ENCODE measurements at regions not wholly inside any gene's neighbourhood (a gene's known extent, or its start where the extent isn't known, plus 50 kb on each side); places are given as distances from the start of the nearest gene placed in this dataset.

DNA sequence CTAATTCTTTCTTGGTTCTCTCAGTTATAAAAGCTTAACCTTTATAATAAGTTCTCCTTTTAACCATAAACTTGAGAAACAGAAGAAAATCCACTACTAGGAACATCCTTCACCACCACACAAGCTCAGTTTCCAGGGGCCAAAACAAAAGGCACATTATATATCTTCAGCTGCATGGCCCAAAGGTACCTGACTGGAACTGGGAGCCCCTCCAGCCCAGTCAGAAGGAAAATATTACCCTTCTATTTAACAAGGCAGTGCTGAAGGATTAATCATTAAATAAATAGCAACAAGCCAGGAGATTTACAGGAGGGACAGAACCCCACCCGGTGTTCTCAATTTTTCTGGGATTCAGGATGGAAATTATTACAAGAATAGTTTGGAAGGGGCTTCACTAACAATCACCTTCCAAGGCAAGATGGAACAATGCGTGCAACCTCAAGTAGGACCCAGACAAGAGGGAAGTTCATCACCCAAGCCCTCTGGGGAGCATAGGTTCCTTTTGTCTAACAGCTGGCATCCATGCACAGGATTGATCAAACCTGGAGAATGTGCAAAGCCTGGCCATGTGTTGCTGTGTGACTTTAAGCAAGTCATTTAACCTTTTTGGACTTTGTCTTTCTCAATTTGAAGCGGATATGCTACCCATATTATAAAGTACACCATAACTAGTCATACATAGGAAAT, 159.6 kb upstream of the SETBP1 start:
- DNase-seq, result no peak

DNA sequence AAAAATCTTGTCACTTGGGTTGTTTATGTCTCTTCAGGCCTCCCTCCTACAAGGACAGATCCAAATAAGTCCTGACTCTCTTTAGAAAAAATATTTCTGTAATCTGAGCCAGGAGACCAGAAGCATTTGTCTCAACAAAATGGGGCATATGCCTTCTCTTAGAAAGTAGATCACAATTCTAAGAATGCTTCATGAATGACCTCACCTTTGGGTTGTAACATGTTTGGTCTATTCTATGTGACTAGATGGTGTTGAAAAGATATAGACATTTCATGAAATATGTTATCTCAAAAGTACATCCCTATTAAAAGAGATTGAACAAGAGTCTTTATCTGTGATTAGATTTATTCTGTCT, 159.0 kb upstream of the SETBP1 start:
- DNase-seq, result no peak

DNA sequence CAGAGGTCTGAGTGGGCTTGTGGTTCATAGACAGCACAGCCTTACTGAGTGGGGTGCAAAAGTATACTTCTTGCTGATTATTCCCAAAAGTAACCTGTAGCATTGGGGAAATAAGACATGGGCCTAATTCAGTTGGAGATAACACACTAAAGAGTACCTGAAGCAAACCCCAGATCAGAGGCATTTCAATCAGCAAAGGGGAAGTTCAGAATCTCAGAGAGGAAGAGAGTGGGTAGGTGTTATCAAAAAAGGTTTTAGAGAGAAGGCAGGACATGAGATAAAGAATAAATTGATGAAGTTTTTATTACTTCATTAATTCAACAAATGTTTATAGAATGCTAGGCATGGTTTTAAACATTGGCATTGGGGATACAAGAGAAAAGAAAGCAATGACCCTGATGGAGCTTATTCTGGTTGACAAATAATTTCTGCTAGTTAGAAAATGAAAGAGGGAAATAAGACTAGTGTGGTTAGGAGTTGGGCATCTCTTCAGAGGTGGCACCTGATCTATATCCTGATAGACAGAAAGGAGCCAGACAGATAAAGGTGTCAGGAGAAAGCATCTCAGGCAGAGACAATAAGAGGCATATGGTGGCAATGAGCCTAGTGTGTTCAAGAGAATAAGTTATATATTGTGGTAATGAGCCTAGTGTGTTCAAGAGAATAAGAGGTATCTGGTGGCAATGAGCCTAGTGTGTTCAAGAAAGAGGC, 153.8 kb upstream of the SETBP1 start:
- DNase-seq, result no peak

DNA sequence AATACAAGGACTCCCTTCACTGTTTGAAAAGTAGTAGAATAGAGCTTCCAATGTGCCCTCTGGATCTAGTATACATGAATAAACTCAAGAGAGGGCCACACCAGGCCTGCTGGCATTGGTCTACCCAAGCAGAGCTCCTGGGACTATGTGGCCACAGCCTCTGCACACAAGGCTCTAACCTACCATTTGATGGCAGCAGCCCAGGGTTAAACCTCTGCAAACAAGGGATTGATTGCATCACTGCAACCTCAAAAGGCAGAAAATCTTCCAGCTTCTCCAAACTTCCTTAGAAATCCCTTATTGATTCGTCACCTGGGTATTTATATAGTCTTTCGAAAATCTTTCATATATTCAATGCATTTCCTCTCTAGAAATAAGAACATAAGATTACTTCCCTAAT, 147.6 kb upstream of the SETBP1 start:
- no peak for DNase-seq

DNA sequence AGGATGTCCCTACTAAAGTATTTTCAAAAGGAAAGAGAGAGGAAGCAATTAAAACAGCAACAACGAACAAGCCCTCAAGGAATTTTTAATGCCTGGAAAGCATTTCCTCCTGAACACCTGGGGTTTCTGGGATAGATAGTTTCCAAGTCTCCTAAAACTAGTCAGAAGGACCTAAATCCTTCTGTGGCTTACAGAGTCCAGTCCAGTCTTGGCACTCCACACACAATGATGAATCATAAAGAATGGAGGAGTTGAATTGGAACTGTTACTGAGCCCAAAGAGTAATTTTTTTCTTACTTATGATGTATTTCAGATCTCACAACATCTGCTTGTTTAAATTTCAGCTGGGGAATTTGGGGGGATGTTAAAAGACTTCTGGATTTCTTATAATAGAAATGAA, 144.6 kb upstream of the SETBP1 start:
- DNase-seq, result no peak

DNA sequence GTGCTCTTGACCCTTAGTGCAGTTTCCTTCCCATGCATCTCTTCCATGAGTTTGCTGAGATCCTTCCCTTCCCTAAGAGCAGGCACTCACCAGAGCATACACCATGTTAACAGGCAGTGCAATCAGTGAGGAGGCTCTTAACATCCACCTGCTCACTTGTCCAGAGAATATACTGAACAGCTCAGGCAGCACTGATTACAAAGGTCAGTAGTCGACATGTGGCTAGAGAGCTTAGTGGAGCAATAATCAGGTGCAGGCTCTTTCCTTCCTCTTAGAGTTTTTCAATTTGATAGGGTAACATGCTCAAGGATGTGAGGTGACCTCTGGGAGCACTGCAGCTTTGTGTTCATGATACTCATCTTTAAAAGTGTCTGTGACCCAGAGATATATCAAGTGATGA, 144.1 kb upstream of the SETBP1 start:
- DNase-seq, result no peak

DNA sequence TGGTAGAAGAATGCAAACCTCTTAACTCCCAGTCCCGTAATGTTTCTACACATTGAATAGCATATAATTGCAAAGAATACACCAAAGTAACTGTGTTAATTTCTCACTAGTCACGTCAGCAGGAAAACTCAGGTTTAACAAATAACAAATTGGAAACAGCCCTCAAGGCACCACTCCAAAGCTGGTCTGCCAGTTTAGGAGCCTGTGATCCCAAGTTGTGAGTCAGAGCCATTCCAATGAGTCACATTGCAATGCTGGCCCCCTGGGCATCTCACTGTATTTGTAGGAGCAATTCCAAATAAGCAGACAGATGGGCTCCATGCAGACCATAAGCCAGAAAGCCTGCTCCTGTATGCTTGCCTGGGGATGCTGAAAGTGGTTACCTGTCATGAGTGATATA, 143.2 kb upstream of the SETBP1 start:
- no peak for DNase-seq

DNA sequence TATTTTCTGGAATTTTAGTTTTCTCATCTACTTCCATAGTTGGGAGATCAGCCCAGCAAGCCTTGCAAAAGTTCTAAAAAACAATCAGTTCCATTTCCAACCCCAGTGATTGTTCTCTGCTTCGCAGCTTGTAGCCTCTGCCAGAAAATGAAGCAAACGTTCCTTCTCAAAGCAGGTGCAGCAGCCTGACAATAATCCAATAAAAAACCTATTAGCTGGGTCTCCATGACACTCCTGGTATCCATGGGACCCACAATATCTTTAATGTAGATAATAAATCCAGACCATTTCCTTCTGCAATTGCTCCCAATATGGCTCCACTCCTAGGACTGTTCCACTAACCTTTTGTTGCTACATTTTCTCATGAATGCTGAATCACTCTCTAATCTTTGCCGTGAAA, 140.8 kb upstream of the SETBP1 start:
- DNase-seq, result no peak

DNA sequence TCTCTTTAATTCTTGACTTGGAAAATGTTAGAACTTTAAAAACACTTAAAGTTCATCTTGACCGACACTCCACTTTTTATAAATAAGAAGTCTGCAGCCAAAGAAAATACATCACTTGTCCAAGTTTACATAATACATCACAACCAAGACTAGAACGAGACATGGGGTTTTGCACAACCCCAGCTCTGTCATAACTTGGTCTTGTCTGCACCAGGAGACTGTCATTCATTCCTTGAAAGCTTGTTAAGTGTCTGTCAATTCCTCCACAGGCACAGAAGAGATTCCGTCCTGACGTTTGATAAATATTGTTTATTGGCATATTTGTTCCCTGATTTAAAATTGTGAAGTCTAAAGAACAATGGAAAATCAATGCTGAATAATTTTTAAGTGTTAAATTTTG, 139.5 kb upstream of the SETBP1 start:
- no peak for DNase-seq

DNA sequence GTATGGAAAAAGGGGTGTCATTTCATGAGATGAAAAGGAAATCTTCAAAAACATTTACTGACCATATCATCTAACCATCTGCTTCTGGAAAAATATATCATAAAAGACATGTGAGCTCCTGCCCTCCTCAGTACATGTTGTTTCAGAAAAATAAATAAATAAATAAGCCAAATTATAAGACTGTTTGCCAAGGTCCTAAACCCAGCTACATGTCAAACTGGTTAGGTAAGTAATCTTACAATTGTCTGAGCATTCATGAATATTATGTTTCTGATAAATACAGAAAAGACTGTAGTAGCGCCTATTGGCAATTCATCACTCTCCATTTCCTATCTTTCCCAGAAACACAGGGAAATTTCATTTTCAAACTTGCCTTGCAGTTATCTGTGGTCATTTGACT, 138.9 kb upstream of the SETBP1 start:
- DNase-seq, result no peak

DNA sequence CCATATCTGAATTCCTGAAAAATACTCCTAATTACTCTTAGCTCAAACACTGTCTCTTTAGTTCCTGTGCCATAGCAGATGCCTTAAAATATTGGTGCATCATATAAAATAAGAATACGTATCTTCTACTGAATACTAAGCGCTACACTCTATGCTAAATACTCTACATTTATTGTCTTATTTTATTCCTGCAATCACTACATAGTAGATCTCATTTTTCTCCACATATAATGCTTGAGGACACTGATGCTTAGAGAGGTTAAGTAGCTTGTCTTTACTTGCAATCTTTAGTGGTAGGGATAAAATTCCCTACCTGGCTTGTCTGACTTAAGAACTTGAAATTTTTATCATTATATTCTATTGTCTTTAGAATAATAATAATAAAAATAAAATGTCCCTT, 137.3 kb upstream of the SETBP1 start:
- no peak for DNase-seq

DNA sequence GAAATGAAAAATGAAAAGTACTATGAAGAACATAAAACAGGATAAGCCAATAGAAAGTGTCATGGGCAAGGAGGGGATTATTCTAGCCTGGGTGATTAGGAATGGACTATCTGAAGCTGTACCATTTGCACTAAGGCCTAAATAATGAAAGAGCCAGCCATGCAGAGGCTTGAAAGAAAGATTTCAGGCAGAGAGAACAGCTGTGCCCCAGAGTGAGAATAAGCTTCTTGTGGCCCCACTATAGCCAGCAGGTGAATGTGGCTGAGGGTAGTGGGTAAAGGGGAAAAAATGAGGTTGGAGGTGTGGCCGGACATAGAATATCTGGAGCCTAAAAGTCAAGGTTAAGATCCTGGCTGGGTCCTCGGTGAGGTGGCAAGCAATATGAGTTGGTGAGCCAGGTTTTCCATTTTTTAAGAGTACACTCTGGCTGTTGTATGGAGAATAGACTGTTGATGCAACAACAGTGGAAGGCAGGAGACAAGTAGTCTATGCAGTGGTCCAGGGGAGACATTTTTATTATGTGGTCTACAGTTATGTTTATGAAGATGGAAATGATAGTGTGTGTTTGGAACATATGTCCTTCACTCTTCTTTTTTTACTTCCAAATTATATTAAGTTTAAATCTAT, 135.2 kb upstream of the SETBP1 start:
- DNase-seq, result no peak

DNA sequence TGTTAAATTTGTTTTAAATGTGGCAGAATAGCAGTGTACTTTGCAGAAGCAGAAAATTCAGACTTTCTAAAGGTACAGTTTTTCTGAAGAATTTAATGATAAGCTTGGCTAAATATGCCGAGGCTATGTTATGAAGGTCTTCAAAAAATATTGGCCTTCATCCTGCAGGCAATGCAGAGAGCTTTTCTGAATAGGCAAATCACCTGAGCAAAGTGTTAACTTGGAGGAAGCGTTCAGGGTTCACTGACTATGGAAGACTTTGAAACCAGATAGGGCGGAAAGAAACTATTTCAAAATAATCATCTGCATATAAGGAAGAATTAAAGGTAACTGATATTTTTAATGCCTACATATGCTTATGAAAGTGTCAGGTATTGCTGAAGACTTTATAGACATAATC, 133.7 kb upstream of the SETBP1 start:
- DNase-seq, result no peak

DNA sequence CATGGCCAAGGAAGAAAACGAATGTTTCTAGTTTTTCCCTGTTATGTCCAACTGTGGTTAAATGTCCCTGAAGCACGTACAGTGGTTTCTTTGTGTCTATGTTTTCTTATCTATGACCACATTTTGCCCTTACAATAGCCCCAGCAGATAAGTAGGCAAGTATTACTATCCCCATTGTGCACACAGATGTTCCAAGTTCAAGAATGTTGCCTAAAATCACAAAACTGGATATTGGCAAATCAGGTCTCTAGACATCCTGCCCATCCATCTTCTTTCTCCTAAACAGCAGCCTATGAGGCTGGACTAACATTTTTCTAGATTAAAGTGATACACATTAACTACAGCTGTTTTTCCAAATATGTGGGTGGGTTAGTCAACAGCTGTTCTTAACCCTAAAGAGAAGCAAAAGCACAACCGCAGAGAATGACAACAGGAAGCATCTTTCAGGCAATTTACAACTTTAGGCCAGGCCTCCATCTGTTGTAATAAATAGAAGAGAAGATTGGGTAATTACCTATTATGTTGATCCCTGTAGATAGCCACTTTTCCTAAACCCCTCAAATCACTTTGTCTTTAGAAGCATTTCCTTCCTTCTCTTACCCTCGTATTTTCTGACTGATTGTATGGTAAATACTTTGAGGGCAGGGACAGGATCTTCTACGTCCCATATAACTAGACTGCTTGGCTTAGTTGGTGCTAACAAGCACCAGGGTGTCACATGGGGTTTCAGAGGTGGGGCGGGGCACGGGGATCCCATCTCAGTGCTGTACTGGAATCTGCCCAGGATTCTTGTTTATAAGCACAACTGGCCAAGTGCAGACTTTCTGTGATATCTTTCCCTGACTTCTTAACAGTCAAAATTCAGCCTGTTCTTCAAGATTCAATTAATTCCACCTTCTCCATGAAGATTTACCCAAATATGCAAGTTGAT, 132.1 kb upstream of the SETBP1 start:
- DNase-seq, result peak; percentile 45 to 58 (median 55)

DNA sequence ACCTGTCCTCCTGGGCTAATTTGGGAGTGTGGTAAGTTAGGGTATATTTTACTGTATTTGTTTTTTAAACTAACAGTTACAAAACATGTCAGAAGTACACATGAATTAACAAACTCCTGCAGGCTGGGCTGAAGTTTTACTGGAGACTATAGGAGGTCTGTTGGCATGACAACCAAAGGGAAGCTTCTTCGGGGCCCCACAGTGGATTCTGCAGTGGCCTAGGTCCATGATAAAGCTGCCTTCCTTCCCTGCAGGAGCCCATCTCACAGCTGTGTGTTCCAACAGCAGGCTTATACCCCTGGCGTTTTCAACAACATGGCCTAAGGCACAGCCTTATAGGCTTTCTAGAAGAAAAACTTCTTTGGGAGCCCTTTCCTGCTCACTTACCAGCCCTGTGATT, 128.0 kb upstream of the SETBP1 start:
- no peak for DNase-seq

DNA sequence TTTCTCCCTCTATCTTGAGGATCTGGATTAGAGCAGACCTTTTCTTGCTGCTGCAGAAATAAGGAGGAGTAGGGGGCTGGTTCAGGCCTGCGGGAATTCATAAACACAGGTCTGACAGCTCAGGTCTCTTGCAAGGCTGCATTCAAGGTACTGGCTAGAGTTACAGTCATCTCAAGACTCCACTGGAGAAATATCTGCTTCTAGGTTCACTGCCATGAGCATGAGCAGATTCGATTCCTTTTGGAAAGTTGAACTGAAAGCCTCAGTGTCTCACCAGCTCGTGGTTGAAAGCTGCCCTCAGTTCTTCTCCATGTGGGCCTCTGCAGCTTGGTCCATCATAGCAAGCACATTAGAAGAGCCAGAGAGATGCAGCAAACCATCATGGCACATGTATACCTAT, 124.4 kb upstream of the SETBP1 start:
- no peak for DNase-seq

DNA sequence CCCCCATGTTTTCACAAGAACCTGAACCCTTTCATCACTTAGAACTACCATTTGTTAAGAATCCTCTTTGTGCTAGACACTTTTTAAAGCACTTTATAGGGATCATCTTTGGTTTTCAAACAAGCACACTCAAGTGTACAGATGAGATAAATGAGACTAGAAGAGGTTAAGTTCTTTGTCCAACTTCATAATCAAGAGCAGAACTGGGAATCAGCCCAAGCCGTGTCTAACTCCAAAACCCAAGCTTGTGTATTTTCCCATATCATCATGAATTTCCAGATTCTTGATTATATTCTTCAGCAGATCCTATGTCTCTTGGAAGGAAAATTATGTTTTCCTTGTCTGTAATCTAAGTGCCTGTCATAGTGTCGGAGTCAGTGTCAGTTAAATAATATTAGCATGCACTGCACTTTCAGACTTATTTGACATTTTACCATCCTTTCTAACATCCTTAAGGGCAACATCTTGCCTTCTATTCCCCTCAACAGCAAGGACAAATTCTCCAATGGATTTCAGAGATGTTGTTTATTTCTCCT, 123.0 kb upstream of the SETBP1 start:
- no peak for DNase-seq

DNA sequence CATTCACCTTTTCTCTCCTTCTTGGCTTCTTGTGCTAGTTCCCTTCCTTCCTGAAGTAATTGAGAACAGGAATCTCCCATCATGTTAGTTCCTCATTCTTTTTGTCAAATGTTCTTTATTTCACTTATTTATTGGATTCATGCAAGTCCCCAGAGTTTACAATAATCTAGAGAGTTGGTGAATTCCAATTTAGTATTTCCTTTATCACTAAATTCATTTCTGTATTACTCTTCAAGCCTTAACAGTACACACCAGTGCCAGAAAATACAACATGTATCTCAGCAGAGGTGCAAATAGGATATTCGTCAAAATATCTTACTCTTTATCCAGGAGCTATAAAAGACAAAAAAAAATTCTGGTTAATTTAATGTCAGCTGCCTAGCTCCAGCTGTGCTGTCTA, 121.9 kb upstream of the SETBP1 start:
- no peak for DNase-seq

DNA sequence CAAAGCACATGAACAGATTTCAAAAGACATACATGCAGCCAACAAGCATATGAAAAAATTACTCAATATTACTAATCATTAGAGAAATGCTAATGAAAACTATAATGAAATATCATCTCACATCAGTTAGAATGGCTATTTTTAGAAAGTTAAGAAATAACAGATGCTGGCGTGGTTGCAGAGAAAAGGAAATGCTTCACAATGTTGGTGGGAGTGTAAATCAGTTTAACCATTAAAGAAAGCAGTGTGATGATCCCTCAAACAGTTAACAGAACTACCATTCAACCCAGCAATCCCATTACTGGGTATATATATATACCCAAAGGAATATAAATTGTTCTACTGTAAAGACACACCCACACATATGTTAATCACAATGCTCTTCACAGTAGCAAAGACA, 117.7 kb upstream of the SETBP1 start:
- no peak for DNase-seq

DNA sequence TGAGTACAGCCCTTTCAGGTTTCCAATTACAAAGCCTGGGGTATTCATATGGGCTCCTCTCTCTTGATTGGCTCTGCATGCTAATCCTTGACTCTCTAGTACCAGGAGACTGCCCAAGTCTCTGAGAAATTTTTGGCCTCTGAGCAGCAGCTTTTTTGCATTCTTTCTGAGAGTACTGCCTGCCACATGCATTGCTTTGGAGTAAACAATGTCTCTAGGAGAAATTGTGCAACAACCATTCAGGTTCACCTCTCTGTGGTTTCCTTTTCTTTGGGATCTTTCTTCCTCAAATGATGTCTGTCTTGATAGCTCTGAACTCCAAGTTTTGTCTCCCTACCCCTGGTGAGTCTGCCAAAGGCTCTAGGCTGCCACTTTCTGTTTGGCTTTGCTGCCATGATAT, 115.8 kb upstream of the SETBP1 start:
- no peak for DNase-seq

DNA sequence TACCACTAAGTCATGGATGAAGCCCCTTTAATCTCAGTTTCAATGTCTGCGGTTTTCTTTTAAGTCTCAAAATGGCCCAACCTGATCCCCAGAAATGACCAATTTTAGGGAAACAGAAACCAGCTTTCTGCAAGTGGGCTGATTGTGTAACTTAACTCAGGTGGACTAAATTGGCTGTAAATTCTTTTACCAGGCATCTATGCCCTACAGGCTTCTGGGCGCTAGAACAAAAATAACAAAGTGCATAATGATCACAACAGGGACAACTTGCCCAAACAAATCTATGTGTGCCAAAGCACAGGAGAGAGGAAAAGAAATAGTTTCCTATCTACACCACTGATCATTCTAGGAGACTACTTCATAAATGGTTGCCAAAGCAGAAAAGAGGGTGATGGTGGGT, 112.3 kb upstream of the SETBP1 start:
- DNase-seq, result no peak

DNA sequence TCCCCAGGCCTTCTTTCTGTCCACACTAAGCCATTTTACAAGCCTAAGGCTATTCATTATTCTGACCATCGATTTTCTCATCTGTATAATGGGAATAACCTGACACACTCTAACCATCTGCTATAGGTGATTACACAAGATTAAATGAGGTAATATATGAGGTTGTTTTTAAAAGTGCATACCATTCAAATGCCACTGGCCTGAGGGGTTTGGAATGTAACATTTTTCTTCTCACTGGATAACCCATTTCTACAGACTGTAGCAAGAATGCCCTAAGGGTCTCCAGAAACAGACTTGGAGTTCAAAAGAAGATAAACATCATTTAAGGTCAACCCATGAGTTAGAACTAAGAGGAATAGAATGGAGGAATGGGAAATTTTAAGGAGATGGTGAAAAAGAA, 111.7 kb upstream of the SETBP1 start:
- DNase-seq, result no peak

DNA sequence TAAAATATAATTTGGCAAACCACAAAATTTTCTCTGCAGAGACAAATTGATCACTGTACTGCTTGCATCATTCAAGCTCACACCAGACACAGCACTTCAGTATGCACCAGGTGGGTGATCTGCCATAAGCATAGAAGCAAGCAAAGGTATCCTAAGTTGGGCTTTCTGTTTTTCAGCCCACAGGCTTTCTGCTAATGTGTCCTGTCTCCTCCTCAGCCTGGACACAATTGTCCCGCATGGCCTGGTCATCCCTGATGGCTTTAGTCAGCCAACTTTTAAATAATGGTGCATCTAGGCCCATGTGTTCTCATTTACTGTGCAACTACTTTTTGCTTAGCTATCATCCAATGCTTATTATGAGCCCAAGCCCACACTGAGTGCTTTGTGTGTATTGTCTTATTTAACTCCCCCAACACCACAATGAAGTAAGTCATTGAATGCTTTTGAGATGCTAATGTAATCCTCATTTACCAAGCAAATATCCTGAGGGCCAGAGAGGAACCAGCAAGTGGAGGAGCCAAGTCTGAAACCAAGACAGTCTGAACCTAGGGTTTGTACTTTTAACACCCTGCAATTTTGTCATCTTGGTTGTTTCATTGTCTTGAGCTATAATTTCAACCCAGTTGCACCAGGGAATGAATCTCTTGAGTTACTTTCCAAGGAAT, 111.2 kb upstream of the SETBP1 start:
- no peak for DNase-seq

Data from suppressor macrophage treated with lipopolysaccharide for 1 hour (primary cell).